Rectal smooth muscle tissue (tissue), 1 donor: ENCODE measurements at regions not wholly inside any gene's neighbourhood (a gene's known extent, or its start where the extent isn't known, plus 50 kb on each side); places are given as distances from the start of the nearest gene placed in this dataset.

Experiments used
- H3K27ac ChIP-seq: one replicate; pipeline ENCODE4 v1.7.0; 2013; ENCODE audit warnings: low read depth, low read length, inconsistent platforms
- H3K27me3 ChIP-seq: one replicate; pipeline ENCODE4 v1.7.0; 2013; ENCODE audit warnings: low read length; ENCODE audit not compliant: control insufficient read depth, insufficient read depth
- H3K36me3 ChIP-seq: one replicate; pipeline ENCODE4 v1.7.0; 2013; ENCODE audit warnings: low read length; ENCODE audit not compliant: control insufficient read depth, insufficient read depth
- H3K4me1 ChIP-seq: one replicate; pipeline ENCODE4 v1.7.0; 2013; ENCODE audit warnings: low read length; ENCODE audit not compliant: control insufficient read depth, insufficient read depth
- H3K4me3 ChIP-seq: one replicate; pipeline ENCODE4 v1.7.0; 2013; ENCODE audit warnings: low read length
- H3K9ac ChIP-seq: one replicate; pipeline ENCODE4 v1.7.0; 2013; ENCODE audit warnings: low read length

GRCh38 chr2:57160976-57161375 lies 885.6 kb upstream of the VRK2 start:
- Histone ChIP-seq H3K27ac (no peak overlapping the region), H3K36me3 (no peaks in the 10 kb centered on the region), H3K4me3 (no peak overlapping the region), H3K4me1 (no peaks in the 10 kb centered on the region), H3K27me3 (no peaks in the 10 kb centered on the region), H3K9ac (no peak overlapping the region)

GRCh38 chr2:57177176-57177575 lies 869.4 kb upstream of the VRK2 start:
- H3K9ac ChIP-seq: no peak overlapping the region

GRCh38 chr2:57180042-57180567 lies 866.5 kb upstream of the VRK2 start:
- Histone ChIP-seq H3K36me3 (no peaks in the 10 kb centered on the region), H3K9ac (no peak overlapping the region), H3K27ac (no peak overlapping the region), H3K4me3 (no peak overlapping the region), H3K4me1 (no peaks in the 10 kb centered on the region), H3K27me3 (no peaks in the 10 kb centered on the region)

More at GRCh38 chr2:57177176-57177575, 869.4 kb upstream of the VRK2 start:
- Histone ChIP-seq H3K36me3 (no peaks in the 10 kb centered on the region), H3K27ac (no peak overlapping the region), H3K27me3 (no peaks in the 10 kb centered on the region), H3K4me3 (no peak overlapping the region), H3K4me1 (no peaks in the 10 kb centered on the region)

- Histone ChIP-seq H3K27ac (no peak overlapping the region), H3K4me1 (no peaks in the 10 kb centered on the region), H3K36me3 (no peaks in the 10 kb centered on the region), H3K4me3 (no peak overlapping the region), H3K9ac (no peak overlapping the region), H3K27me3 (no peaks in the 10 kb centered on the region)
Measured at GRCh38 chr2:57180678-57181077, 865.9 kb upstream of the VRK2 start.

- H3K36me3 ChIP-seq: no peaks in the 10 kb centered on the region
- no peak overlapping the region for H3K9ac ChIP-seq
- no peaks in the 10 kb centered on the region for H3K4me1 ChIP-seq
- no peaks in the 10 kb centered on the region for H3K27me3 ChIP-seq
- no peak overlapping the region for H3K27ac ChIP-seq
- H3K4me3 ChIP-seq: no peak overlapping the region
Measured at GRCh38 chr2:57181315-57182038, 865.1 kb upstream of the VRK2 start.

GRCh38 chr2:57182916-57183315 lies 863.7 kb upstream of the VRK2 start:
- Histone ChIP-seq H3K4me3 (no peak overlapping the region), H3K27me3 (no peaks in the 10 kb centered on the region), H3K4me1 (no peaks in the 10 kb centered on the region), H3K9ac (no peak overlapping the region), H3K27ac (no peak overlapping the region), H3K36me3 (no peaks in the 10 kb centered on the region)

GRCh38 chr2:57185568-57185967 lies 861.0 kb upstream of the VRK2 start:
- H3K4me3 ChIP-seq: no peak overlapping the region
- no peaks in the 10 kb centered on the region for H3K4me1 ChIP-seq
- H3K27ac ChIP-seq: no peak overlapping the region
- H3K27me3 ChIP-seq: no peaks in the 10 kb centered on the region
- no peak overlapping the region for H3K9ac ChIP-seq
- no peaks in the 10 kb centered on the region for H3K36me3 ChIP-seq

GRCh38 chr2:57190007-57190406 lies 856.6 kb upstream of the VRK2 start:
- Histone ChIP-seq H3K36me3 (no peaks in the 10 kb centered on the region), H3K9ac (no peak overlapping the region), H3K4me1 (no peaks in the 10 kb centered on the region), H3K4me3 (no peak overlapping the region), H3K27ac (no peak overlapping the region), H3K27me3 (no peaks in the 10 kb centered on the region)

- Histone ChIP-seq H3K27me3 (no peaks in the 10 kb centered on the region), H3K4me1 (no peaks in the 10 kb centered on the region), H3K36me3 (no peaks in the 10 kb centered on the region), H3K9ac (no peak overlapping the region), H3K27ac (no peak overlapping the region), H3K4me3 (no peak overlapping the region)
Measured at GRCh38 chr2:57199663-57200062, 846.9 kb upstream of the VRK2 start.

- Histone ChIP-seq H3K36me3 (no peaks in the 10 kb centered on the region), H3K4me3 (no peak overlapping the region), H3K9ac (no peak overlapping the region), H3K4me1 (no peaks in the 10 kb centered on the region), H3K27me3 (no peaks in the 10 kb centered on the region), H3K27ac (no peak overlapping the region)
Measured at GRCh38 chr2:57204364-57204763, 842.2 kb upstream of the VRK2 start.

GRCh38 chr2:57205241-57205640 lies 841.4 kb upstream of the VRK2 start:
- no peaks in the 10 kb centered on the region for H3K4me1 ChIP-seq
- H3K27me3 ChIP-seq: no peaks in the 10 kb centered on the region
- H3K27ac ChIP-seq: no peak overlapping the region
- H3K4me3 ChIP-seq: no peak overlapping the region
- H3K9ac ChIP-seq: no peak overlapping the region
- no peaks in the 10 kb centered on the region for H3K36me3 ChIP-seq

GRCh38 chr2:57207191-57207590 lies 839.4 kb upstream of the VRK2 start:
- no peak overlapping the region for H3K27ac ChIP-seq
- H3K9ac ChIP-seq: no peak overlapping the region
- H3K4me1 ChIP-seq: no peaks in the 10 kb centered on the region
- H3K36me3 ChIP-seq: no peaks in the 10 kb centered on the region
- H3K4me3 ChIP-seq: no peak overlapping the region
- H3K27me3 ChIP-seq: no peaks in the 10 kb centered on the region

- H3K27me3 ChIP-seq: no peaks in the 10 kb centered on the region
- H3K9ac ChIP-seq: no peak overlapping the region
- H3K36me3 ChIP-seq: no peaks in the 10 kb centered on the region
- H3K4me3 ChIP-seq: no peak overlapping the region
- H3K27ac ChIP-seq: no peak overlapping the region
- no peaks in the 10 kb centered on the region for H3K4me1 ChIP-seq
Measured at GRCh38 chr2:57209799-57210198, 836.8 kb upstream of the VRK2 start.
